MCF 10A (cell line): ENCODE measurements at regions not wholly inside any gene's neighbourhood (a gene's known extent, or its start where the extent isn't known, plus 50 kb on each side); places are given as distances from the start of the nearest gene placed in this dataset.

ENCODE experiments used
- BruUV-seq: library from RNA; stranded (reverse); fragments of 400-500 nt; replicated peaks from 2 replicates; lab custom pipeline; 2021; lab: Mats Ljungman, UMichigan
- CTCF ChIA-PET: fragments of 300-600 bp; sonication (Branson Sonifier 250); formaldehyde crosslinking; extraction: SDS; loops from one replicate; lab custom pipeline; 2021; ENCODE audit warnings: antibody characterized with exemption, inconsistent platforms; lab: Yijun Ruan, JAX
- POLR2A ChIA-PET: fragments of 300-600, 350-650 bp; sonication (Branson Sonifier 250); formaldehyde crosslinking; extraction: SDS; loops from one replicate; lab custom pipeline; 2020; ENCODE audit warnings: antibody characterized with exemption, inconsistent platforms; lab: Yijun Ruan, JAX
- DNase-seq: peaks from one replicate; pipeline ENCODE4 v3.0.0-alpha.2; 2018; ENCODE audit not compliant: unreplicated experiment
- H3K27ac Mint-ChIP-seq: one replicate; pipeline ENCODE4 v1.8.0; 2022; ENCODE audit warnings: mild to moderate bottlenecking, low read depth, mixed read lengths; ENCODE audit not compliant: unreplicated experiment
- H3K27me3 Mint-ChIP-seq: one replicate; pipeline ENCODE4 v1.8.0; 2022; ENCODE audit warnings: mixed read lengths; ENCODE audit not compliant: insufficient read depth, unreplicated experiment
- H3K36me3 Mint-ChIP-seq: one replicate; pipeline ENCODE4 v1.8.0; 2022; ENCODE audit warnings: mild to moderate bottlenecking, moderate library complexity, mixed read lengths; ENCODE audit not compliant: insufficient read depth, unreplicated experiment
- H3K4me1 Mint-ChIP-seq: one replicate; pipeline ENCODE4 v1.8.0; 2022; ENCODE audit warnings: mixed read lengths; ENCODE audit not compliant: insufficient read depth, unreplicated experiment
- H3K4me3 Mint-ChIP-seq: one replicate; pipeline ENCODE4 v1.8.0; 2022; ENCODE audit warnings: mild to moderate bottlenecking, moderate library complexity, mixed read lengths; ENCODE audit not compliant: unreplicated experiment
- H3K9me3 Mint-ChIP-seq: one replicate; pipeline ENCODE4 v1.8.0; 2022; ENCODE audit warnings: mixed read lengths; ENCODE audit not compliant: unreplicated experiment
- intact Hi-C: fragments of 100-400 bp; cut with micrococcal nuclease; formaldehyde crosslinking; loops from 2 replicates; pipeline ENCODE4 v1.14.1; 2022
- TF ChIP-seq, protein P1 (sequence below): fragments of 200-600 bp; IDR thresholded peaks from one replicate; pipeline ENCODE4 v1.8.0; 2022; ENCODE audit warnings: antibody characterized with exemption, mild to moderate bottlenecking; ENCODE audit not compliant: unreplicated experiment

DNA sequence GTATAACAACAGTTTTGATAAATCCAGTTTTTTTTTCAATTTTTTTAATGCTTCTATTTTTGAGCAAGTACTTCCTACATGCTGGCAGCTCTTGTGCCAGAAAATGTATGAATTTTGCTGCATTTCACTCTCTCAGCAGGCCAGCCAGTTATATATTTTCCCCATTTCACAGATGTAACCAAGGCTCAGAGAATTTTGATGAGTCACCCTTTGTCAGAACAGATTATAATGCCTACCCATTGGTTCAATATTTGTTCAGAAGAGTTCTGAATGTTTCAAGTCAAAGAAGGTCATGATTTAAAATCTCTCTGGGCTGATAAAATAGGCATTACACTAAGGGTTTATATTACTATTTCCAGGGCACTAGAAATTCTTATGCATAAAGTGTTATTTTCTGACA, 452.2 kb downstream of the RWDD3 start:
- no peak for DNase-seq
- no peaks in the 10 kb centered on the region for H3K4me1 Mint-ChIP-seq
- H3K27ac Mint-ChIP-seq, result no peak overlapping the region
- BruUV-seq, result no TSS peak
- H3K9me3 Mint-ChIP-seq, result no peaks in the 10 kb centered on the region
- ChIA-PET CTCF (interaction anchor here (0.6 to 0.7 kb wide), 2 partner anchors 159 to 183 kb away, joined by 3 to 5 read pairs; no protein-coding TSS in a partner anchor), POLR2A (no interaction called here)
- H3K4me3 Mint-ChIP-seq, result no peak overlapping the region
- intact Hi-C loops, result no loop called here
- H3K36me3 Mint-ChIP-seq, result no peaks in the 10 kb centered on the region
- no peaks in the 10 kb centered on the region for H3K27me3 Mint-ChIP-seq
- TF ChIP-seq, protein P1, sequence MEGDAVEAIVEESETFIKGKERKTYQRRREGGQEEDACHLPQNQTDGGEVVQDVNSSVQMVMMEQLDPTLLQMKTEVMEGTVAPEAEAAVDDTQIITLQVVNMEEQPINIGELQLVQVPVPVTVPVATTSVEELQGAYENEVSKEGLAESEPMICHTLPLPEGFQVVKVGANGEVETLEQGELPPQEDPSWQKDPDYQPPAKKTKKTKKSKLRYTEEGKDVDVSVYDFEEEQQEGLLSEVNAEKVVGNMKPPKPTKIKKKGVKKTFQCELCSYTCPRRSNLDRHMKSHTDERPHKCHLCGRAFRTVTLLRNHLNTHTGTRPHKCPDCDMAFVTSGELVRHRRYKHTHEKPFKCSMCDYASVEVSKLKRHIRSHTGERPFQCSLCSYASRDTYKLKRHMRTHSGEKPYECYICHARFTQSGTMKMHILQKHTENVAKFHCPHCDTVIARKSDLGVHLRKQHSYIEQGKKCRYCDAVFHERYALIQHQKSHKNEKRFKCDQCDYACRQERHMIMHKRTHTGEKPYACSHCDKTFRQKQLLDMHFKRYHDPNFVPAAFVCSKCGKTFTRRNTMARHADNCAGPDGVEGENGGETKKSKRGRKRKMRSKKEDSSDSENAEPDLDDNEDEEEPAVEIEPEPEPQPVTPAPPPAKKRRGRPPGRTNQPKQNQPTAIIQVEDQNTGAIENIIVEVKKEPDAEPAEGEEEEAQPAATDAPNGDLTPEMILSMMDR, result no peak

DNA sequence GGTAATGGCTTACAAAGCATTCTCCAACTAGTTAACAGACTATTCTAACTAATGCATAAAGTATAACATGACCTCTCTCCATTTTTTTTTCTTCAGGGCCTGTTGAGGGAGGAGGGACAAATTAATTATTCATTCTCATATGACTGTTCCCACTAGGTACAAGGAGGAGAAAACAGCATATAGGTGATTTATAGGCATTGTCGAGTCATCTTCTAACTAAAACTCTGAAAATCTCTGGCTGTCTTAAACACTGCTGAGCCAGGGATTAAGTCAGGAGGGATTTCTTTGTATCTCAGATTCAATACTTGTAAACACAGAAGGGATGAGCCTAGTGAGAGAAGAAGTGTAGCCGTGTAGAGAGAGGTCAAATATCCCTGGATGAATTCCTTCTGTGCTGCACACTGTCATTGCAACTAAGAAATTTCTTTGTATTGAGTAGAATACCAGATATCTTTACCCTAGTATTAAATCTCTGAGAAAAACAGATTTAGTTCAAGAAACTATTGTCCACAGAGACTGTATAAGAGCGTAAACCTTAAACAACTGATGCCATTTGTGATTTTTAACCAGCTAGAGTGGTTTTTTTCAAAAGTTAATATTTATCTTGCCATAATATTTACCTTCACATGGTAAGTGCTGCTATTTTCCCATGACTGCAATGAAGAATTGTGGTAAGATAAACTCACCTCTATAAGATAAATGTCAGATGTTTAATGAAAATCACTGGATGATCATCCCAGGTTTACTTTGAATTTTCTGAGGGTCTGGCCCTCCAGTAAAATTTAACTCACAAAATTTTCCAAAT, 465.3 kb downstream of the RWDD3 start:
- no peak for DNase-seq
- no peak overlapping the region for H3K4me3 Mint-ChIP-seq
- CTCF ChIA-PET, result no interaction called here
- no TSS peak for BruUV-seq
- H3K36me3 Mint-ChIP-seq, result no peaks in the 10 kb centered on the region
- H3K4me1 Mint-ChIP-seq, result no peaks in the 10 kb centered on the region
- POLR2A ChIA-PET, result no interaction called here
- no peak overlapping the region for H3K27ac Mint-ChIP-seq
- intact Hi-C loops, result no loop called here
- TF ChIP-seq, protein P1, result no peak
- H3K27me3 Mint-ChIP-seq, result no peaks in the 10 kb centered on the region
- H3K9me3 Mint-ChIP-seq, result peaks cover 8% of the 10 kb centered on the region

GRCh38 chr1:95701450-95702173, 467.6 kb downstream of the RWDD3 start:
- H3K27ac Mint-ChIP-seq, result no peak overlapping the region
- POLR2A ChIA-PET, result no interaction called here
- no TSS peak for BruUV-seq
- H3K4me1 Mint-ChIP-seq, result no peaks in the 10 kb centered on the region
- peaks cover 16% of the 10 kb centered on the region for H3K9me3 Mint-ChIP-seq
- no peak overlapping the region for H3K4me3 Mint-ChIP-seq
- intact Hi-C loops, result no loop called here
- TF ChIP-seq, protein P1, result no peak
- H3K27me3 Mint-ChIP-seq, result no peaks in the 10 kb centered on the region
- CTCF ChIA-PET, result interaction anchor here (0.7 kb wide), 1 partner anchor 1259 kb away, joined by 3 read pairs; no protein-coding TSS in a partner anchor
- no peak for DNase-seq
- H3K36me3 Mint-ChIP-seq, result no peaks in the 10 kb centered on the region

DNA sequence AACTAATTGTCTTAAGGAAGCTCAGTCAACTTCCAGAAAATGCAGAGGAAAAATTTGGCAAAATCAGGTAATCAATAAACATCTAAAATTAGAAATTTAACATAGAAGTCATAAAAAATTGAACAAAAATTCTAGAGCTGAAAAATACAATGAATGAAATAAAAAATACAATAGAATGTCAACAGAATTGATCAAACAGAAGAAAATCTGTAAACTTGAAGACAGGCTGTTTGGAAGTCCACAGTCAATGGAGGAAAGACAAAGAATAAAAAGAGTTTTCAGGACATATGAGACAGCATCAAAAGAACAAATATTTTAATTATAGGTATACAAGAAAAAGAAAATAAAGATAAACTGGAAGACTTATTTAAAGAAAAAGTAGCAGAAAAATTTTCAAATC, 469.0 kb downstream of the RWDD3 start:
- Mint-ChIP-seq H3K4me1 (no peaks in the 10 kb centered on the region), H3K9me3 (peaks cover 16% of the 10 kb centered on the region), H3K36me3 (no peaks in the 10 kb centered on the region), H3K4me3 (no peak overlapping the region), H3K27ac (no peak overlapping the region), H3K27me3 (no peaks in the 10 kb centered on the region)
- BruUV-seq, result no TSS peak
- TF ChIP-seq, protein P1, result no peak
- ChIA-PET CTCF (interaction anchor here (1.1 kb wide), 1 partner anchor 61 kb away, joined by 3 read pairs; no protein-coding TSS in a partner anchor), POLR2A (no interaction called here)
- no peak for DNase-seq
- intact Hi-C loops, result no loop called here
